ENCODE measurements at regions not wholly inside any gene's neighbourhood (a gene's known extent, or its start where the extent isn't known, plus 50 kb on each side); places are given as distances from the start of the nearest gene placed in this dataset.

GRCh38 chr1:79920960-79921669 lies 914.6 kb upstream of the ADGRL4 start:
- 92% methylated on average over 1 of the region's 1 CpG for WGBS
- DNase-seq (ENCODE audit: low spot score) = no peak
- no peak overlapping the region for H3K4me3 ChIP-seq (ENCODE audit: low read depth in 1 of 3, low read length in 3 of 3)
- H3K4me1 ChIP-seq (ENCODE audit: control insufficient read depth in 4 of 4, insufficient read depth in 4 of 4, low read length in 3 of 4) = no peaks in the 10 kb centered on the region
- H3K27me3 ChIP-seq (ENCODE audit: control insufficient read depth in 4 of 4, insufficient read depth in 4 of 4, low read length in 3 of 4) = peaks cover 0 to 3% (median 0%) of the 10 kb centered on the region in 4 donors
- H3K36me3 ChIP-seq (ENCODE audit: control insufficient read depth in 4 of 4, insufficient read depth in 3 of 4, low read depth in 1 of 4, low read length in 3 of 4) = no peaks in the 10 kb centered on the region
- no peak overlapping the region for H3K9ac ChIP-seq (ENCODE audit: low read depth in 1 of 2, low read length in 2 of 2)
- H3K27ac ChIP-seq (ENCODE audit: low read depth in 1 of 2, low read length in 2 of 2) = no peak overlapping the region
- H3K9me3 ChIP-seq (ENCODE audit: control insufficient read depth in 4 of 4, low read length in 3 of 4) = peaks cover 0 to 7% (median 0%) of the 10 kb centered on the region in 4 donors
- TF ChIP-seq JUND (IDR thresholded peaks at IDR 0.05) (no peak), MAX (IDR thresholded peaks at IDR 0.05) (no peak), TAF1 (conservative IDR thresholded peaks at IDR 0.05) (no peak), HNF4G (IDR thresholded peaks at IDR 0.05) (no peak), YY1 (IDR thresholded peaks at IDR 0.05) (no peak), FOXA1 (IDR thresholded peaks at IDR 0.05) (no peak), GABPA (IDR thresholded peaks at IDR 0.05 in 1 of 2, conservative IDR thresholded peaks at IDR 0.05 in 1 of 2) (no peak), HNF4A (conservative IDR thresholded peaks at IDR 0.05) (no peak), RXRA (IDR thresholded peaks at IDR 0.05) (no peak), EGR1 (IDR thresholded peaks at IDR 0.05; ENCODE audit: low read depth in 2 of 2) (no peak), ATF3 (IDR thresholded peaks at IDR 0.05) (no peak), FOXA2 (IDR thresholded peaks at IDR 0.05) (no peak), NR2F2 (IDR thresholded peaks at IDR 0.05) (no peak), CTCF (IDR thresholded peaks at IDR 0.05; ENCODE audit: low read depth, low read length, missing input control) (no peak), RAD21 (IDR thresholded peaks at IDR 0.05) (no peak)
- TF ChIP-seq, protein P1, sequence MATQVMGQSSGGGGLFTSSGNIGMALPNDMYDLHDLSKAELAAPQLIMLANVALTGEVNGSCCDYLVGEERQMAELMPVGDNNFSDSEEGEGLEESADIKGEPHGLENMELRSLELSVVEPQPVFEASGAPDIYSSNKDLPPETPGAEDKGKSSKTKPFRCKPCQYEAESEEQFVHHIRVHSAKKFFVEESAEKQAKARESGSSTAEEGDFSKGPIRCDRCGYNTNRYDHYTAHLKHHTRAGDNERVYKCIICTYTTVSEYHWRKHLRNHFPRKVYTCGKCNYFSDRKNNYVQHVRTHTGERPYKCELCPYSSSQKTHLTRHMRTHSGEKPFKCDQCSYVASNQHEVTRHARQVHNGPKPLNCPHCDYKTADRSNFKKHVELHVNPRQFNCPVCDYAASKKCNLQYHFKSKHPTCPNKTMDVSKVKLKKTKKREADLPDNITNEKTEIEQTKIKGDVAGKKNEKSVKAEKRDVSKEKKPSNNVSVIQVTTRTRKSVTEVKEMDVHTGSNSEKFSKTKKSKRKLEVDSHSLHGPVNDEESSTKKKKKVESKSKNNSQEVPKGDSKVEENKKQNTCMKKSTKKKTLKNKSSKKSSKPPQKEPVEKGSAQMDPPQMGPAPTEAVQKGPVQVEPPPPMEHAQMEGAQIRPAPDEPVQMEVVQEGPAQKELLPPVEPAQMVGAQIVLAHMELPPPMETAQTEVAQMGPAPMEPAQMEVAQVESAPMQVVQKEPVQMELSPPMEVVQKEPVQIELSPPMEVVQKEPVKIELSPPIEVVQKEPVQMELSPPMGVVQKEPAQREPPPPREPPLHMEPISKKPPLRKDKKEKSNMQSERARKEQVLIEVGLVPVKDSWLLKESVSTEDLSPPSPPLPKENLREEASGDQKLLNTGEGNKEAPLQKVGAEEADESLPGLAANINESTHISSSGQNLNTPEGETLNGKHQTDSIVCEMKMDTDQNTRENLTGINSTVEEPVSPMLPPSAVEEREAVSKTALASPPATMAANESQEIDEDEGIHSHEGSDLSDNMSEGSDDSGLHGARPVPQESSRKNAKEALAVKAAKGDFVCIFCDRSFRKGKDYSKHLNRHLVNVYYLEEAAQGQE (IDR thresholded peaks at IDR 0.05) = no peak
- TF ChIP-seq, protein P2, sequence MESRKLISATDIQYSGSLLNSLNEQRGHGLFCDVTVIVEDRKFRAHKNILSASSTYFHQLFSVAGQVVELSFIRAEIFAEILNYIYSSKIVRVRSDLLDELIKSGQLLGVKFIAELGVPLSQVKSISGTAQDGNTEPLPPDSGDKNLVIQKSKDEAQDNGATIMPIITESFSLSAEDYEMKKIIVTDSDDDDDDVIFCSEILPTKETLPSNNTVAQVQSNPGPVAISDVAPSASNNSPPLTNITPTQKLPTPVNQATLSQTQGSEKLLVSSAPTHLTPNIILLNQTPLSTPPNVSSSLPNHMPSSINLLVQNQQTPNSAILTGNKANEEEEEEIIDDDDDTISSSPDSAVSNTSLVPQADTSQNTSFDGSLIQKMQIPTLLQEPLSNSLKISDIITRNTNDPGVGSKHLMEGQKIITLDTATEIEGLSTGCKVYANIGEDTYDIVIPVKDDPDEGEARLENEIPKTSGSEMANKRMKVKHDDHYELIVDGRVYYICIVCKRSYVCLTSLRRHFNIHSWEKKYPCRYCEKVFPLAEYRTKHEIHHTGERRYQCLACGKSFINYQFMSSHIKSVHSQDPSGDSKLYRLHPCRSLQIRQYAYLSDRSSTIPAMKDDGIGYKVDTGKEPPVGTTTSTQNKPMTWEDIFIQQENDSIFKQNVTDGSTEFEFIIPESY (IDR thresholded peaks at IDR 0.05) = no peak

Data from liver (tissue), 8 donors.